Tibial nerve (tissue), 4 donors: ENCODE measurements at regions not wholly inside any gene's neighbourhood (a gene's known extent, or its start where the extent isn't known, plus 50 kb on each side); places are given as distances from the start of the nearest gene placed in this dataset.

Experiments
- DNase-seq, 2 donors: peaks; one replicate each; pipeline ENCODE4 v3.0.0-alpha.2; 2019; ENCODE audit warnings: low spot score in 2 of 2
- H3K27ac ChIP-seq, 4 donors: fragments of 200-600 bp; sonication (generic) in 3 of 4; one replicate each; pipeline ENCODE4 v1.5.1; 2017 to 2019; ENCODE audit warnings: mild to moderate bottlenecking in 1 of 4
- H3K27me3 ChIP-seq, 2 donors: fragments of 200-600 bp; sonication (generic) in 1 of 2; one replicate each; pipeline versions ENCODE4 v1.5.1 to v1.6.0; 2017 to 2019
- H3K36me3 ChIP-seq, 3 donors: fragments of 200-600 bp; sonication (generic); one replicate each; pipeline ENCODE4 v1.5.1; 2018 to 2019
- H3K4me1 ChIP-seq, 4 donors: fragments of 200-600 bp; sonication (generic) in 3 of 4; one replicate each; pipeline ENCODE4 v1.5.1; 2017 to 2019
- H3K4me3 ChIP-seq, 4 donors: fragments of 200-600 bp; sonication (generic) in 3 of 4; one replicate each; pipeline ENCODE4 v1.5.1; 2017 to 2019; ENCODE audit warnings: mild to moderate bottlenecking in 1 of 4, moderate library complexity in 1 of 4
- H3K9me3 ChIP-seq, 4 donors: fragments of 200-600 bp; sonication (generic) in 3 of 4; one replicate each; pipeline ENCODE4 v1.5.1; 2017 to 2019
- CTCF ChIP-seq, 5 experiments: fragments of 200-600 bp in 3 of 5; fragments of 450-650 bp in 2 of 5; sonication (generic) in 3 of 5; IDR thresholded peaks; one replicate each; pipeline ENCODE4 v1.5.1; 2016 to 2019; ENCODE audit warnings: antibody characterized with exemption in 5 of 5, mild to moderate bottlenecking in 3 of 5, moderate library complexity in 2 of 5
- EP300 ChIP-seq, 2 donors: sonication (generic); formaldehyde crosslinking; IDR thresholded peaks; one replicate each; pipeline ENCODE4 v1.6.1; 2017; ENCODE audit warnings: antibody characterized with exemption in 2 of 2, mild to moderate bottlenecking in 1 of 2
- POLR2A ChIP-seq, 2 donors: fragments of 450-650 bp; IDR thresholded peaks; one replicate each; pipeline ENCODE4 v1.6.1; 2017; ENCODE audit warnings: antibody characterized with exemption in 2 of 2, mild to moderate bottlenecking in 2 of 2, moderate library complexity in 2 of 2
- WGBS, 2 donors: methylation state at CpG; one replicate each; pipeline ENCODE4 v1.1.5; 2018; 5-methylcytosine and 5-hydroxymethylcytosine counted together

GRCh38 chr5:12460493-12461261 is 556.4 kb upstream of the CTNND2 start:
- 50 to 62% methylated on average over 8 of the region's 8 CpGs for WGBS, 2 donors
- no peak overlapping the region for H3K27ac ChIP-seq
- TF ChIP-seq EP300 (IDR thresholded peaks at IDR 0.05) (no peak), POLR2A (IDR thresholded peaks at IDR 0.05) (no peak), CTCF (IDR thresholded peaks at IDR 0.05) (no peak)
- no peak overlapping the region for H3K4me3 ChIP-seq
- no peaks in the 10 kb centered on the region for H3K27me3 ChIP-seq
- H3K4me1 ChIP-seq: no peaks in the 10 kb centered on the region
- DNase-seq: no peak
- H3K36me3 ChIP-seq: no peaks in the 10 kb centered on the region
- no peaks in the 10 kb centered on the region for H3K9me3 ChIP-seq

GRCh38 chr5:12459326-12459725 is 555.1 kb upstream of the CTNND2 start:
- Histone ChIP-seq H3K27me3 (no peaks in the 10 kb centered on the region), H3K27ac (no peak overlapping the region), H3K4me3 (no peak overlapping the region), H3K9me3 (no peaks in the 10 kb centered on the region), H3K36me3 (no peaks in the 10 kb centered on the region), H3K4me1 (no peaks in the 10 kb centered on the region)
- 91 to 100% methylated on average over 1 of the region's 1 CpG for WGBS, 2 donors
- TF ChIP-seq EP300 (IDR thresholded peaks at IDR 0.05): no peak
- TF ChIP-seq POLR2A (IDR thresholded peaks at IDR 0.05): no peak
- no peak for TF ChIP-seq CTCF (IDR thresholded peaks at IDR 0.05)
- no peak for DNase-seq

GRCh38 chr5:12419075-12419474 is 514.8 kb upstream of the CTNND2 start:
- DNase-seq: no peak
- Histone ChIP-seq H3K4me3 (no peak overlapping the region), H3K27me3 (no peaks in the 10 kb centered on the region), H3K9me3 (no peaks in the 10 kb centered on the region), H3K4me1 (no peaks in the 10 kb centered on the region), H3K27ac (no peak overlapping the region), H3K36me3 (no peaks in the 10 kb centered on the region)
- 82 to 85% methylated on average over 2 of the region's 2 CpGs for WGBS, 2 donors
- TF ChIP-seq CTCF (IDR thresholded peaks at IDR 0.05) (no peak), EP300 (IDR thresholded peaks at IDR 0.05) (no peak), POLR2A (IDR thresholded peaks at IDR 0.05) (no peak)

GRCh38 chr5:12413585-12413984 is 509.3 kb upstream of the CTNND2 start:
- 46 to 60% methylated on average over 5 of the region's 5 CpGs for WGBS, 2 donors

More at GRCh38 chr5:12413585-12413984, 509.3 kb upstream of the CTNND2 start:
- no peak for TF ChIP-seq EP300 (IDR thresholded peaks at IDR 0.05)
- TF ChIP-seq POLR2A (IDR thresholded peaks at IDR 0.05): no peak
- no peak for TF ChIP-seq CTCF (IDR thresholded peaks at IDR 0.05)
- no peaks in the 10 kb centered on the region for H3K9me3 ChIP-seq
- no peaks in the 10 kb centered on the region for H3K27me3 ChIP-seq
- H3K4me1 ChIP-seq: no peaks in the 10 kb centered on the region
- H3K27ac ChIP-seq: no peak overlapping the region
- H3K36me3 ChIP-seq: no peaks in the 10 kb centered on the region
- no peak for DNase-seq
- no peak overlapping the region for H3K4me3 ChIP-seq
